ENCODE measurements at regions not wholly inside any gene's neighbourhood (a gene's known extent, or its start where the extent isn't known, plus 50 kb on each side); places are given as distances from the start of the nearest gene placed in this dataset.
A peak's percentile ranks its signal among the peaks of the same experiment; 100 is the strongest.

- no peak overlapping the region for H3K4ac ChIP-seq (ENCODE audit: low read depth, low read length)
- no peak overlapping the region for H3K4me2 ChIP-seq (ENCODE audit: low read length)
- H3K9ac ChIP-seq (ENCODE audit: low read length) = no peak overlapping the region
- H3K27me3 ChIP-seq (ENCODE audit: insufficient read depth, low read length, poor library complexity) = no peaks in the 10 kb centered on the region
- H2BK5ac ChIP-seq (ENCODE audit: low read length) = no peak overlapping the region
- no peak overlapping the region for H3K56ac ChIP-seq (ENCODE audit: low read length)
- H3K36me3 ChIP-seq (ENCODE audit: control insufficient read depth, insufficient read depth, low read length) = no peaks in the 10 kb centered on the region
- no peaks in the 10 kb centered on the region for H3K4me1 ChIP-seq (ENCODE audit: control insufficient read depth, low read depth, low read length)
- H4K5ac ChIP-seq (ENCODE audit: low read length) = no peak overlapping the region
- no peak overlapping the region for H2AK5ac ChIP-seq (ENCODE audit: low read length)
- no peak overlapping the region for H3K27ac ChIP-seq (ENCODE audit: low read depth, low read length)
- H3K79me2 ChIP-seq (ENCODE audit: control insufficient read depth, insufficient read depth, low read length) = no peaks in the 10 kb centered on the region
- no peak overlapping the region for H3K23ac ChIP-seq (ENCODE audit: low read length)
- no peak overlapping the region for H4K8ac ChIP-seq (ENCODE audit: low read depth, low read length)
- no peak for DNase-seq
- no peaks in the 10 kb centered on the region for H3K79me1 ChIP-seq (ENCODE audit: low read length)
- no CpG with 5 or more reads among the region's 2 CpGs for WGBS (ENCODE audit: extremely low coverage, insufficient coverage, low lambda C conversion rate)
- no peak overlapping the region for H2BK120ac ChIP-seq (ENCODE audit: low read depth, low read length)
- H2BK15ac ChIP-seq (replicated peaks; ENCODE audit: low read depth) = no peak overlapping the region
- H3K18ac ChIP-seq (ENCODE audit: low read length) = no peak overlapping the region
- H3K4me3 ChIP-seq (ENCODE audit: low read length) = no peak overlapping the region
Measured at GRCh38 chr2:220440731-220441130, 813.3 kb downstream of the SLC4A3 start.

- Histone ChIP-seq H4K5ac (ENCODE audit: low read length) (no peak overlapping the region), H3K18ac (ENCODE audit: low read length) (no peak overlapping the region), H3K9ac (ENCODE audit: low read length) (no peak overlapping the region), H2AK5ac (ENCODE audit: low read length) (no peak overlapping the region), H4K8ac (ENCODE audit: low read depth, low read length) (no peak overlapping the region), H3K36me3 (ENCODE audit: control insufficient read depth, insufficient read depth, low read length) (no peaks in the 10 kb centered on the region), H3K79me1 (ENCODE audit: low read length) (no peaks in the 10 kb centered on the region), H3K4me3 (ENCODE audit: low read length) (no peak overlapping the region), H3K79me2 (ENCODE audit: control insufficient read depth, insufficient read depth, low read length) (no peaks in the 10 kb centered on the region), H2BK120ac (ENCODE audit: low read depth, low read length) (no peak overlapping the region), H2BK15ac (replicated peaks; ENCODE audit: low read depth) (no peak overlapping the region), H3K27me3 (ENCODE audit: insufficient read depth, low read length, poor library complexity) (no peaks in the 10 kb centered on the region), H3K4me2 (ENCODE audit: low read length) (no peak overlapping the region), H3K27ac (ENCODE audit: low read depth, low read length) (no peak overlapping the region), H3K56ac (ENCODE audit: low read length) (no peak overlapping the region), H3K23ac (ENCODE audit: low read length) (no peak overlapping the region), H2BK5ac (ENCODE audit: low read length) (no peak overlapping the region), H3K4me1 (ENCODE audit: control insufficient read depth, low read depth, low read length) (no peaks in the 10 kb centered on the region), H3K4ac (ENCODE audit: low read depth, low read length) (no peak overlapping the region)
- DNase-seq = no peak
- WGBS (ENCODE audit: extremely low coverage, insufficient coverage, low lambda C conversion rate) = no CpG with 5 or more reads among the region's 3 CpGs
Measured at GRCh38 chr2:220441404-220441803, 814.0 kb downstream of the SLC4A3 start.

- Histone ChIP-seq H2AK5ac (ENCODE audit: low read length) (no peak overlapping the region), H3K4me1 (ENCODE audit: control insufficient read depth, low read depth, low read length) (no peaks in the 10 kb centered on the region), H3K79me1 (ENCODE audit: low read length) (no peaks in the 10 kb centered on the region), H2BK15ac (replicated peaks; ENCODE audit: low read depth) (no peak overlapping the region), H3K27me3 (ENCODE audit: insufficient read depth, low read length, poor library complexity) (no peaks in the 10 kb centered on the region), H3K4me3 (ENCODE audit: low read length) (no peak overlapping the region), H4K8ac (ENCODE audit: low read depth, low read length) (no peak overlapping the region), H3K4ac (ENCODE audit: low read depth, low read length) (no peak overlapping the region), H2BK120ac (ENCODE audit: low read depth, low read length) (no peak overlapping the region), H3K9ac (ENCODE audit: low read length) (no peak overlapping the region), H2BK5ac (ENCODE audit: low read length) (no peak overlapping the region), H4K5ac (ENCODE audit: low read length) (no peak overlapping the region), H3K4me2 (ENCODE audit: low read length) (no peak overlapping the region), H3K18ac (ENCODE audit: low read length) (no peak overlapping the region), H3K79me2 (ENCODE audit: control insufficient read depth, insufficient read depth, low read length) (no peaks in the 10 kb centered on the region), H3K56ac (ENCODE audit: low read length) (no peak overlapping the region), H3K36me3 (ENCODE audit: control insufficient read depth, insufficient read depth, low read length) (no peaks in the 10 kb centered on the region), H3K23ac (ENCODE audit: low read length) (no peak overlapping the region), H3K27ac (ENCODE audit: low read depth, low read length) (no peak overlapping the region)
- no peak for DNase-seq
- WGBS (ENCODE audit: extremely low coverage, insufficient coverage, low lambda C conversion rate) = no CpG with 5 or more reads among the region's 3 CpGs
Measured at GRCh38 chr2:220442012-220442411, 814.6 kb downstream of the SLC4A3 start.

- Histone ChIP-seq H3K9ac (ENCODE audit: low read length) (no peak overlapping the region), H3K4me3 (ENCODE audit: low read length) (no peak overlapping the region), H4K8ac (ENCODE audit: low read depth, low read length) (no peak overlapping the region), H2BK5ac (ENCODE audit: low read length) (no peak overlapping the region), H3K79me2 (ENCODE audit: control insufficient read depth, insufficient read depth, low read length) (no peaks in the 10 kb centered on the region), H3K18ac (ENCODE audit: low read length) (no peak overlapping the region), H3K23ac (ENCODE audit: low read length) (no peak overlapping the region), H4K5ac (ENCODE audit: low read length) (no peak overlapping the region), H3K56ac (ENCODE audit: low read length) (no peak overlapping the region), H3K27ac (ENCODE audit: low read depth, low read length) (no peak overlapping the region), H3K4me1 (ENCODE audit: control insufficient read depth, low read depth, low read length) (no peaks in the 10 kb centered on the region), H2BK120ac (ENCODE audit: low read depth, low read length) (no peak overlapping the region), H2BK15ac (replicated peaks; ENCODE audit: low read depth) (peak overlapping the region; percentile 92), H3K36me3 (ENCODE audit: control insufficient read depth, insufficient read depth, low read length) (no peaks in the 10 kb centered on the region), H2AK5ac (ENCODE audit: low read length) (no peak overlapping the region), H3K4ac (ENCODE audit: low read depth, low read length) (no peak overlapping the region), H3K4me2 (ENCODE audit: low read length) (no peak overlapping the region), H3K79me1 (ENCODE audit: low read length) (no peaks in the 10 kb centered on the region), H3K27me3 (ENCODE audit: insufficient read depth, low read length, poor library complexity) (no peaks in the 10 kb centered on the region)
- DNase-seq = peak; percentile 67
- WGBS (ENCODE audit: extremely low coverage, insufficient coverage, low lambda C conversion rate) = no CpG with 5 or more reads among the region's 2 CpGs
Measured at GRCh38 chr2:220445429-220446105, 818.1 kb downstream of the SLC4A3 start.

DNA sequence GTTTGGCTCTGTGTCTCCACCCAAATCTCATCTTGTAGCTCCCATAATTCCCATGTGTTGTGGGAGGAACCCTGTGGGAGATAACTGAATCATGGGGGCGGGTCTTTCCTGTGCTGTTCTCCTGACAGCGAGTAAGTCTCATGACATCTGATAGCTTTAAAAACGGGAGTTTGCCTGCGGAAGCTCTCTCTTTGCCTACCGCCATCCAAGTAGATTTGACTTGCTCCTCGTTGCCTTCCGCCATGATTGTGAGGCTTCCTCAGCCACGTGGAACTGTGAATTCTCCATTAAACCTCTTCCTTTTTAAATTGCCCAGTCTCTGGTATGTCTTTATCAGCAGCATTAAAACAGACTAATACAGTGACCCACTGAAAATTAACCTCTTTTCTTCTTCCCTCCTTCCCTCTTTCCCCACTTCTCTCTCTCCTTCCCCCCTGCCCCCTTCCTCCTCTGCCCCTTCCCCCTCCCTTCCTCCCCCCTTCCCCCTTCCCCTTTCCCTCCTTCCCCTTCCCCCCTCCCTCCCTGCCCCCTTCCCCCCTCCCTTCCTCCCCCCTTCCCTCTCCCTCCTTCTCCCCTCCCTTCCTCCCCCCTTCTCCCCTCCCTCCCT is 818.8 kb downstream of the SLC4A3 start:
- no peak overlapping the region for H2AK5ac ChIP-seq (ENCODE audit: low read length)
- H3K36me3 ChIP-seq (ENCODE audit: control insufficient read depth, insufficient read depth, low read length) = no peaks in the 10 kb centered on the region
- H3K18ac ChIP-seq (ENCODE audit: low read length) = no peak overlapping the region
- H3K79me1 ChIP-seq (ENCODE audit: low read length) = no peaks in the 10 kb centered on the region
- no peak overlapping the region for H3K4ac ChIP-seq (ENCODE audit: low read depth, low read length)
- no CpG with 5 or more reads among the region's 8 CpGs for WGBS (ENCODE audit: extremely low coverage, insufficient coverage, low lambda C conversion rate)
- no peak overlapping the region for H3K9ac ChIP-seq (ENCODE audit: low read length)
- no peak overlapping the region for H4K5ac ChIP-seq (ENCODE audit: low read length)
- no peak overlapping the region for H3K23ac ChIP-seq (ENCODE audit: low read length)
- no peak overlapping the region for H2BK5ac ChIP-seq (ENCODE audit: low read length)
- H3K56ac ChIP-seq (ENCODE audit: low read length) = no peak overlapping the region
- no peak overlapping the region for H2BK15ac ChIP-seq (replicated peaks; ENCODE audit: low read depth)
- DNase-seq = peak; percentile 10
- H3K27me3 ChIP-seq (ENCODE audit: insufficient read depth, low read length, poor library complexity) = no peaks in the 10 kb centered on the region
- H3K27ac ChIP-seq (ENCODE audit: low read depth, low read length) = no peak overlapping the region
- H3K4me3 ChIP-seq (ENCODE audit: low read length) = no peak overlapping the region
- no peaks in the 10 kb centered on the region for H3K4me1 ChIP-seq (ENCODE audit: control insufficient read depth, low read depth, low read length)
- H3K79me2 ChIP-seq (ENCODE audit: control insufficient read depth, insufficient read depth, low read length) = no peaks in the 10 kb centered on the region
- peak overlapping the region; percentile 82 for H4K8ac ChIP-seq (ENCODE audit: low read depth, low read length)
- no peak overlapping the region for H3K4me2 ChIP-seq (ENCODE audit: low read length)
- no peak overlapping the region for H2BK120ac ChIP-seq (ENCODE audit: low read depth, low read length)

- Histone ChIP-seq H3K4me2 (ENCODE audit: low read length) (no peak overlapping the region), H2BK15ac (replicated peaks; ENCODE audit: low read depth) (no peak overlapping the region), H3K9ac (ENCODE audit: low read length) (no peak overlapping the region), H3K4ac (ENCODE audit: low read depth, low read length) (no peak overlapping the region), H3K27ac (ENCODE audit: low read depth, low read length) (no peak overlapping the region), H3K36me3 (ENCODE audit: control insufficient read depth, insufficient read depth, low read length) (no peaks in the 10 kb centered on the region), H3K79me2 (ENCODE audit: control insufficient read depth, insufficient read depth, low read length) (no peaks in the 10 kb centered on the region), H4K5ac (ENCODE audit: low read length) (no peak overlapping the region), H3K23ac (ENCODE audit: low read length) (no peak overlapping the region), H3K27me3 (ENCODE audit: insufficient read depth, low read length, poor library complexity) (no peaks in the 10 kb centered on the region), H3K18ac (ENCODE audit: low read length) (no peak overlapping the region), H2BK5ac (ENCODE audit: low read length) (no peak overlapping the region), H3K4me3 (ENCODE audit: low read length) (no peak overlapping the region), H3K56ac (ENCODE audit: low read length) (no peak overlapping the region), H2BK120ac (ENCODE audit: low read depth, low read length) (no peak overlapping the region), H2AK5ac (ENCODE audit: low read length) (no peak overlapping the region), H3K79me1 (ENCODE audit: low read length) (no peaks in the 10 kb centered on the region), H3K4me1 (ENCODE audit: control insufficient read depth, low read depth, low read length) (no peaks in the 10 kb centered on the region), H4K8ac (ENCODE audit: low read depth, low read length) (no peak overlapping the region)
- WGBS (ENCODE audit: extremely low coverage, insufficient coverage, low lambda C conversion rate) = no CpG with 5 or more reads among the region's 2 CpGs
- no peak for DNase-seq
Measured at GRCh38 chr2:220450846-220451245, 823.4 kb downstream of the SLC4A3 start.

Measured in mesendoderm (in vitro differentiated cells).